GM06990 (cell line): ENCODE measurements at regions not wholly inside any gene's neighbourhood (a gene's known extent, or its start where the extent isn't known, plus 50 kb on each side); places are given as distances from the start of the nearest gene placed in this dataset.

ENCODE experiments used
- DNase-seq: peaks from one replicate; pipeline ENCODE4 v3.0.0-alpha.2; 2011; ENCODE audit not compliant: insufficient read length; ENCODE audit errors: extremely low read depth
- H3K27me3 ChIP-seq: replicated peaks from 2 replicates; pipeline ENCODE4 v1.6.0; 2011; ENCODE audit warnings: low read length; ENCODE audit not compliant: control insufficient read depth, insufficient read depth
- H3K36me3 ChIP-seq: 2 replicates; pipeline ENCODE4 v1.5.1; 2011; ENCODE audit warnings: low read length; ENCODE audit not compliant: control insufficient read depth, insufficient read depth
- H3K4me3 ChIP-seq: replicated peaks from 2 replicates; pipeline ENCODE4 v1.5.1; 2011; ENCODE audit warnings: low read depth, mild to moderate bottlenecking, control low read depth, low read length
- TF ChIP-seq, protein P1 (sequence below): IDR thresholded peaks from 2 replicates; pipeline ENCODE4 v1.5.1; 2011; ENCODE audit warnings: low read length, control low read depth, mild to moderate bottlenecking, inconsistent platforms; ENCODE audit not compliant: insufficient read depth, poor library complexity, severe bottlenecking

DNA sequence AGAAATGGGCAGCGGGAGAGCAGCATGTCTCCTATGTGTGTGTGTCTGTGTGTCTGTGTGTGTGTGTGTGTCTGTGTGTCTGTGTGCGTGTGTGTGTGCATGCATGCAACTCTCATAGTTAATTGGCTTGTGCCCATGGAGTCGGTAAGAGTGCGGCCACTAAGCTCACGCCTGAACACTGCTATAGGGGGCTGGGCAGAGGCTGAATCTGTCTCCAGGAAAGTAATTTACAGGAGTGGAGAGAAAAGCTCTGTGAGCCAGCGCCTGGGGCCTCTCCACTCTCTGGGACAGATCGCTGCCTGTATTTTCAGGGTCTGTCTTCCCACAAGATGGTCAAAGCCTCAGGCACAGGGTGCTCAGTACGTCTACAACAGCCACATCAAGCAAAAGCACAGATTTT is 553.4 kb downstream of the TNS1 start:
- H3K4me3 ChIP-seq = no peak overlapping the region
- DNase-seq = no peak
- TF ChIP-seq, protein P1, sequence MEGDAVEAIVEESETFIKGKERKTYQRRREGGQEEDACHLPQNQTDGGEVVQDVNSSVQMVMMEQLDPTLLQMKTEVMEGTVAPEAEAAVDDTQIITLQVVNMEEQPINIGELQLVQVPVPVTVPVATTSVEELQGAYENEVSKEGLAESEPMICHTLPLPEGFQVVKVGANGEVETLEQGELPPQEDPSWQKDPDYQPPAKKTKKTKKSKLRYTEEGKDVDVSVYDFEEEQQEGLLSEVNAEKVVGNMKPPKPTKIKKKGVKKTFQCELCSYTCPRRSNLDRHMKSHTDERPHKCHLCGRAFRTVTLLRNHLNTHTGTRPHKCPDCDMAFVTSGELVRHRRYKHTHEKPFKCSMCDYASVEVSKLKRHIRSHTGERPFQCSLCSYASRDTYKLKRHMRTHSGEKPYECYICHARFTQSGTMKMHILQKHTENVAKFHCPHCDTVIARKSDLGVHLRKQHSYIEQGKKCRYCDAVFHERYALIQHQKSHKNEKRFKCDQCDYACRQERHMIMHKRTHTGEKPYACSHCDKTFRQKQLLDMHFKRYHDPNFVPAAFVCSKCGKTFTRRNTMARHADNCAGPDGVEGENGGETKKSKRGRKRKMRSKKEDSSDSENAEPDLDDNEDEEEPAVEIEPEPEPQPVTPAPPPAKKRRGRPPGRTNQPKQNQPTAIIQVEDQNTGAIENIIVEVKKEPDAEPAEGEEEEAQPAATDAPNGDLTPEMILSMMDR = no peak
- H3K27me3 ChIP-seq = no peaks in the 10 kb centered on the region; the same call in 1 of the 2 replicates
- H3K36me3 ChIP-seq = no peaks in the 10 kb centered on the region

DNA sequence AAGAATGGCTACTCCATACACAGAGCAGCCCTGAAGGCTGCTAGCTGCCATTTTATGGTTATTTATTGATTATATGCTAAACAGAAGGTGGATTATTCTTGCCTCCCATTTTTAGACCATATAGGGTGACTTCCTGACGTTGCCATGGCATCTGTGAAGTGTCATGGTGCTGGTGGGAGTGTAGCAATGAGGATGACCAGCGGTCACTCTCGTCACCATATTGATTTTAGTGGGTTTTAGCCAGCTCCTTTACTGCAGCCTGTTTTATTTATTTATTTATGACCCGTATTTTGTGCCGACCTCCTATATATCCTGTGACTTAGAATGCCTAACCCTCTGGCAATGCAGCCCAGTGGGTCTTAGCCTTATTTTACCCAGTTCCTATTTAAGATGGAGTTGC is 553.9 kb downstream of the TNS1 start:
- TF ChIP-seq, protein P1 = no peak
- Histone ChIP-seq H3K27me3 (no peaks in the 10 kb centered on the region; the same call in 1 of the 2 replicates), H3K4me3 (no peak overlapping the region), H3K36me3 (no peaks in the 10 kb centered on the region)
- DNase-seq = no peak

DNA sequence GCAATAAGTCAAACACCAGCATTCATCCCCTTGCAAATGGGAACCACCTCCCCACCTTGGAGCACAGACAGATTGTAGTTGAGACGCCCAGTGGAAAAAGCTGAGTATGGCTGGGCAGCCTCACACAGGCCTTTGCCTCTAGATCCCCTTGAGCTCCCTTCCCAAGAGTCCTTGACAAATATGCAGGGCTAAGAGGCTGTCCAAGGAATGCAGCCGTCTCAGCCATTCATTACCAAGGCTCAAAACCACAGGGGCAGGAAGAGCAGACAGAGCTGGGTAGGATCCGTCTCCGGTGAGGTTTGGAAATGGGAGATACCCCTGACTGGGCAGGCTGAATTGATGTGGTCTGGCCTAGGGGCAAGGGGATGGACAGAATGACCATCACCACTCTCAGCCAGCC is 557.1 kb downstream of the TNS1 start:
- TF ChIP-seq, protein P1 = no peak
- Histone ChIP-seq H3K4me3 (no peak overlapping the region), H3K27me3 (no peaks in the 10 kb centered on the region; the same call in 1 of the 2 replicates), H3K36me3 (no peaks in the 10 kb centered on the region)
- DNase-seq = no peak

DNA sequence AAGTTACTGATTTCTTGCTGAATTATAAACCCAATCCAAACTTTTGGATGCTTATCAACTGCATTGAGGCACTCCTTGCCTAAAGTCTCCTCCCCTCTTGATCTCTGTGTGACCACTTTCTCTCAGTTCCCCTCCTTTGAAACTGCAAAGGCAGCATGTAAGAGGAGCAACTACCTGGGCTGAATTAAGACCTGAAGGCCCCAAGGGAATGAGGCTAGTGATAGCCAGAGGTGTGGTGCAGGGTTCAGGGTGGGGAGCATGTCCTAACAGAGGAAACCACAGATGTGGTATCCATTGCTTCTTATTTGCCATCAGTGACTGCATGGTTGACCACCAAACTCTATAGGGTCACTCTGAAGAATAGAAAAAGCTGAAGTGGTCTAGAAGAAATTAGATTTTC is 557.9 kb downstream of the TNS1 start:
- Histone ChIP-seq H3K4me3 (no peak overlapping the region), H3K36me3 (no peaks in the 10 kb centered on the region), H3K27me3 (no peaks in the 10 kb centered on the region)
- TF ChIP-seq, protein P1 = no peak
- peak; percentile 44 for DNase-seq

DNA sequence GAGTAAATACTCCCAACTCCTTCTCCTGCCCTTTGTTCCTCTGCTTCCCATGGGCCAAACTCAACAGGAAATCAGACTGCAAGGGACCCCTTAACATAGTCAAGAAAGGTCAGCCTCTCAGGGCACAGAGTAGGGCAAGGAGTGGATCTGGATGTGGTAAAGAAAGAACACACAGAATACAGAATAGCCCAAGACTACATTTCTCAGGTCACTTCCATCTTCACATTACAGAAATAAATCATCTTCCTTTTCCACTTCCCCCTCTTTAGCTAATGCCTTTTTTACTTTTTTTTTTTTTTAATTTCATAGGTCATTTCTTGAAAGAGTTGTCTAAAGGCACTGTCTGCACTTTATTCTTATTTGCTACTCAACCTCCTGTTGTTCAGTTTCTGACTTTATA is 558.3 kb downstream of the TNS1 start:
- H3K36me3 ChIP-seq = no peaks in the 10 kb centered on the region
- DNase-seq = no peak
- TF ChIP-seq, protein P1 = no peak
- H3K27me3 ChIP-seq = no peaks in the 10 kb centered on the region
- no peak overlapping the region for H3K4me3 ChIP-seq

DNA sequence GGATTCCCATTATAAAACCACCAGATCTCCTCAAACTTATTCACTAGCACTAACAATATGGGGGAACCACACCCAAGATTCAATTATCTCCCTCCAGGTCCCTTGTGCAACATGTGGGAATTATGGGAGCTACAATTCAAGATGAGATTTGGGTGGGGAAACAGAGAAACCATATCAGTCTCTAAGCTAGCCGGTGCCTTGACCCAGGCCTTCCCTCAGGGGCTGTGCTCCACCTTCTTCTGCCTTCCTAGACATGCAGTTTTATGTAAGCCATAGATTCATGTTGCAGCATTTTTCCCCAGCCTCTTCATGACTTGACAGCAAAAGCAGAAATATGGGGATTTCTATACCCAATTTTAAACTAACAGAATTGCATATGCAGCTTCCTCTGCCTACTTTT is 559.2 kb downstream of the TNS1 start:
- TF ChIP-seq, protein P1 = no peak
- Histone ChIP-seq H3K36me3 (no peaks in the 10 kb centered on the region), H3K4me3 (no peak overlapping the region), H3K27me3 (no peaks in the 10 kb centered on the region)
- no peak for DNase-seq
